ENCODE measurements at regions not wholly inside any gene's neighbourhood (a gene's known extent, or its start where the extent isn't known, plus 50 kb on each side); places are given as distances from the start of the nearest gene placed in this dataset.

- TF ChIP-seq CTBP1 (IDR thresholded peaks at IDR 0.05; ENCODE audit: borderline replicate concordance), result no peak
- no peak for TF ChIP-seq HMGN3 (IDR thresholded peaks at IDR 0.05; ENCODE audit: borderline replicate concordance, extremely low read depth, insufficient read length, low read depth, low read length)
- no peak for TF ChIP-seq NFIX (CRISPR knock-in tag; IDR thresholded peaks at IDR 0.05; ENCODE audit: low read depth)
- TF ChIP-seq CUX1 (CRISPR knock-in tag; IDR thresholded peaks at IDR 0.05), result no peak
- TF ChIP-seq SUPT5H (IDR thresholded peaks at IDR 0.05), result no peak
- H3K4me2 ChIP-seq (ENCODE audit: insufficient read depth, low read length), result no peak overlapping the region
- BruUV-seq (replicated peaks), result no TSS peak
- no peak for ATAC-seq
- no peaks in the 10 kb centered on the region for H3K79me2 ChIP-seq (ENCODE audit: control insufficient read depth, insufficient read depth, low read length)
- ChIA-PET POLR2A (no interaction called here), CTCF (ENCODE audit: low intra/inter-chr PET ratio) (no interaction called here)
- in situ Hi-C loops (cut with MboI) (no loop called here), intact Hi-C loops (cut with micrococcal nuclease) (no loop called here)
- H3K4me3 ChIP-seq, result no peak overlapping the region
- FAIRE-seq, result no peak
- H3K27ac ChIP-seq (ENCODE audit: extremely low read depth, low read depth, low read length), result no peak overlapping the region
- no peaks in the 10 kb centered on the region for H4K20me1 ChIP-seq (replicated peaks; ENCODE audit: control insufficient read depth, insufficient read depth, low read length)
- no peak overlapping the region for H3K9ac ChIP-seq (ENCODE audit: insufficient read depth in 1 of 2, low read depth in 2 of 2, low read length in 2 of 2)
- no peak overlapping the region for H2AFZ ChIP-seq (ENCODE audit: low read depth, low read length)
- H3K36me3 ChIP-seq (ENCODE audit: control insufficient read depth, insufficient read depth, low read length), result no peaks in the 10 kb centered on the region
- no peaks in the 10 kb centered on the region for H3K9me3 ChIP-seq (replicated peaks; ENCODE audit: control insufficient read depth, insufficient read depth, low read depth, low read length)
- WGBS (ENCODE audit: insufficient coverage, low coverage, missing lambda C conversion rate), result 9% methylated on average over 4 of the region's 4 CpGs
- H3K9me1 ChIP-seq (ENCODE audit: control insufficient read depth, insufficient read depth, low read length), result no peaks in the 10 kb centered on the region
- peaks cover 3 to 6% of the 10 kb centered on the region in 2 experiments; a peak in 3 of 5 replicates for H3K4me1 ChIP-seq (replicated peaks in 1 of 2; ENCODE audit: control insufficient read depth in 2 of 2, insufficient read depth in 2 of 2, low read length in 2 of 2)
- no peak for DNase-seq (ENCODE audit: extremely low read depth in 1 of 4, low spot score in 3 of 4)
- H3K27me3 ChIP-seq (ENCODE audit: control insufficient read depth in 2 of 2, insufficient read depth in 2 of 2, low read length in 2 of 2), result no peaks in the 10 kb centered on the region
Measured at GRCh38 chr5:68557162-68557936, 341.8 kb downstream of the PIK3R1 start.

Data from K562 (cell line).